GM12874 (cell line): ENCODE measurements at regions not wholly inside any gene's neighbourhood (a gene's known extent, or its start where the extent isn't known, plus 50 kb on each side); places are given as distances from the start of the nearest gene placed in this dataset.

Source experiments
- TF ChIP-seq, protein P1 (sequence below): IDR thresholded peaks from 2 replicates; pipeline ENCODE4 v1.5.1; 2011; ENCODE audit warnings: low read depth, mild to moderate bottlenecking, control low read depth, low read length, moderate library complexity; ENCODE audit not compliant: insufficient read depth

DNA sequence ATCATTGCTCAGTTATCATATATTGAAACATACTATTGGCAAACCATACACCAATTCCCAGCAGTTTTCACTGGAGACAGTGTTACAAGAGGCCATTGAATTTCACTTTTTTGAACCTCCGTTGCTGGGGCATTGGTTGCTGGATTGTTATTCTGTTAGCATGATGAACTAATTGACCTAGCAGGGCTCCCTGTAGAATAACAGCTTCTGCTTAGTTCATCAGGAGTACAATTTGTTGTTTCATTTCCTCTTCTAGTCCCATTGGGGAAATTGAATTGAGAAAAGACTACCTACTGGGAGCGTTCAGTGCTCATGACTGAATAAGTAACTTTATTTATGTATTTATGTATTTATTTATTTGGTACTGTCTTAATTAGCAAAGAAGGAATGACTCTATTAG lies 151.6 kb downstream of the SLIT2 start:
- TF ChIP-seq, protein P1, sequence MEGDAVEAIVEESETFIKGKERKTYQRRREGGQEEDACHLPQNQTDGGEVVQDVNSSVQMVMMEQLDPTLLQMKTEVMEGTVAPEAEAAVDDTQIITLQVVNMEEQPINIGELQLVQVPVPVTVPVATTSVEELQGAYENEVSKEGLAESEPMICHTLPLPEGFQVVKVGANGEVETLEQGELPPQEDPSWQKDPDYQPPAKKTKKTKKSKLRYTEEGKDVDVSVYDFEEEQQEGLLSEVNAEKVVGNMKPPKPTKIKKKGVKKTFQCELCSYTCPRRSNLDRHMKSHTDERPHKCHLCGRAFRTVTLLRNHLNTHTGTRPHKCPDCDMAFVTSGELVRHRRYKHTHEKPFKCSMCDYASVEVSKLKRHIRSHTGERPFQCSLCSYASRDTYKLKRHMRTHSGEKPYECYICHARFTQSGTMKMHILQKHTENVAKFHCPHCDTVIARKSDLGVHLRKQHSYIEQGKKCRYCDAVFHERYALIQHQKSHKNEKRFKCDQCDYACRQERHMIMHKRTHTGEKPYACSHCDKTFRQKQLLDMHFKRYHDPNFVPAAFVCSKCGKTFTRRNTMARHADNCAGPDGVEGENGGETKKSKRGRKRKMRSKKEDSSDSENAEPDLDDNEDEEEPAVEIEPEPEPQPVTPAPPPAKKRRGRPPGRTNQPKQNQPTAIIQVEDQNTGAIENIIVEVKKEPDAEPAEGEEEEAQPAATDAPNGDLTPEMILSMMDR: no peak

DNA sequence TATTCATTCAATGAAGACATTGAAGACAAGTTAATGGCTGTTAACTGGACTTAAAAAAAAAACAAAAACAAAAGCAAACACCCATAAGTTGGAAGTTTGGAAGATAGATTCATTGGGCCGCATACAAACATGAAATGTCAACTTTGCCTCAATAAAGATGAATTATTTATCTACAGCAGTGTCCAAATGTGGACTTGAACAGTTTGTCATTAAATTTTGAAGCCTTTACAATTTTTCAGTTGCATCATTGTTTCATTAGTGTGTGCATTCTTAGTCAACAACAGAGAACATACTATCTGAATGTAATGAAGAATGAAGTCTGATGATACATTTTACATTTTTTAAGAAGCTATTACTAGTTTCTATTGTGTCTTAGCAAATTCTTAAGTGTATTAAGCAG lies 152.1 kb downstream of the SLIT2 start:
- TF ChIP-seq, protein P1: no peak

DNA sequence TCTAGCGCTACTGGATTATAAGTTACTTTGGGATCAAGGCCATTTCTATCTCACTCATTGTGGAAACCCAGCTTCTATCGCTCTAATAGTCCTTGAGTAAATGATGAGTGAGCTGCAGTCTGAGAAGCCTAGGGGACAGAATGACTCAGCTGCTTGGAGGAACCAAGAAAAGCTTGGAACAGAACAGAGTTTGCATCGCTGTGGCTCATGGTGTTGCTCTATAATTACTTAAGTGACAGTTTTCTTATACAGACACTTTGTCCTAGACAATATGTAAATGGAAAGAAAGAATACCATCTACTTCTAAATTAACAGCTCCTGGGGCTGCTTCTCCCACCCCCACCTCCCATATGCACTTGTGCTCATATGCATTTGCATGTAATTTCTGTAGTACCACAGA lies 156.9 kb downstream of the SLIT2 start:
- TF ChIP-seq, protein P1: no peak

DNA sequence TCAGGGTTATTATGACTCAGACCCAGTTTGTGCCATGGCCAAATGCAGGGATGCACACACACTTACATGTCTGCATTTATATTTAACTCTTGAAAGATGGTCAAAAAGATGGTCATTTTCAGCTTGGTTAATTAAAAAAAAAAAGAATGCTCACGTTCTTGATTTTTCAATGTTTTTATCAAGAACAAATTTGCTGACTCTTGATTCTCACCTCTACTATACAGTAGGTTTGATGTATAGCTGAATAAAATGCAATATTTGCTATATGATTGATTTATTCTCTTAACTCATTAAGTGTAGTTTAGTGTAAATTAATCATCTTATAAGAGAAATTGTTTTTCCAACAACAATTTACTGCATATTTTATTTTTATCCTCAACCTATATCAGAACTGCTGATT lies 160.4 kb downstream of the SLIT2 start:
- TF ChIP-seq, protein P1: no peak

DNA sequence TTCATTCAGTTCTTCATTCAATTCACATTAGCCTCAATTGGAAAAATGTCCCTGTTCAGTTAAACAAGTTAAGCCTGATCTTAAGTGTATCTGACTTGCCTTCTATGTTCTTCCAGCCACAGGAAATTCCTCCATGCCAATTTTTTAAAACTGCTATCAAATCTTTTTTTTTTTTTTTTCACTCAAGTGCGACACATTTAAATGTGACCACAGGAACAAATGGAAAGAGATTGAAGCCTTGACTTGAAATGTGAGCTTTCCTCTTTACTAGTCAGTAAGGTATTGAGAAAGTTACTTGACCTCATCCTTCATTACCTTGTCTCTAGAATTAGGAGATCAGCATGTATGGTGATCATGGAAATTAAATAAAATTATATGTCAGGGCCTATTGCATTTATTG lies 165.1 kb downstream of the SLIT2 start:
- TF ChIP-seq, protein P1: no peak

DNA sequence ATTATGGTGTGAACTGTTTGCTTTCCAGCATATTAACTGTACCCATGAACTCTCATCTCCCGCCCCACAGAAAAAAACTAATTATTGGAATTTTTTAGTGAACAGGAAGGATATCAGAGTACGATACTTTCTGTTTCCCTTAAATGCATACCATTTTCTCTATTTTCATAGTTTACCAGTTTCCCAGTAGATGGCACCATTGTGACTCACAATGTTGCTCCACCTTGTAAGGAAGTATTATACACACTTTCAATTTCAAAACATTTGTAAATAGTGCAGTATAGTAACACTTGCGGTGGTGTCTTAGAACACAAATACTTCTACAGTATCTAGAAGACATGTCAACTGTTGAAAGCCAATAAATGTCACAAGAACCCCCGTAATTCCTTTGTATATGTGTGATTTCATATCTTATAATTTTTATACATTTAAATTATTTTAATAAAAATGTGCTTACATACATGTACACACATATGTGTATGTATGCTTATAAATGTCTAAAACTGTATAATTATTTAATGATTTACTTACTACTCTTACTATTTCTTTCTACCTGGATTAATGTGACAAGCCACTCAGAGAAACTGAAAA lies 167.3 kb downstream of the SLIT2 start:
- TF ChIP-seq, protein P1: 0 out of 2 replicates have a peak, but pooled peaks have one; percentile 31

DNA sequence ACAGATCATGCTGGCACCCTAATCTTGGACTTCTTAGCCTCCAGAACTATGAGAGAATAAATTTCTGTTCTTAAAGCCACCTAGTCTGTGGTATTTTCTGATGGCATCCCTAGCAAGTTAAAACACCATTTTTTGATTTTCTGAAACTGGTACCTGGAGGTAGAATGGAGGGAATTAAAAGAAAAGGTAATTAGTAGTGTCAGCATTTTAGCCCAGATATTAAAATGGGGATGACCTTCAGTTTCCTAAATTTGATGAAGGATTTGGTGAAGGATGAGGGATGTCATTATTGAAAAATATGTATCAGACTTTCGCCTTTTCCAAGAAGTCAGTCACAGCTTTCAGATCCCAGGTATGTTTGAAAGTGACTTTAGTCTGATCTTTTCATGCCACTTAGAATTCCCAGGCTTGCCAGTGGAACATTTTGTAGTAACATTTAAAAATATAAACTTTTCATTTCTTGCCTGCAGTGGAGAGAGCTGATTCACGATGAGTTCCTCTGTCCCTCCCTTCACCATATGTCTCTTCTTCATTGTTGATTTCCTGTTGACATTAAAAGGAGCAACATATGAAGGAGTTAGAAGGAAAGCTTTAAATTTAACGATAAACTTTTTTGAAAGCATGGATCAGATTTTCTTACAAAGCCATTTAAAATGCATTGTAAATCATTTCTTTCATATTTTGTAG lies 169.4 kb downstream of the SLIT2 start:
- TF ChIP-seq, protein P1: no peak
